GM21825 (cell line): ENCODE measurements at regions not wholly inside any gene's neighbourhood (a gene's known extent, or its start where the extent isn't known, plus 50 kb on each side); places are given as distances from the start of the nearest gene placed in this dataset.
A peak's percentile ranks its signal among the peaks of the same experiment; 100 is the strongest.

Experiments
- ATAC-seq: cut with Tn5 transposase; IDR thresholded peaks from one replicate; pipeline ENCODE4 v1.9.1; 2021; ENCODE audit warnings: mild to moderate bottlenecking, moderate library complexity; ENCODE audit not compliant: unreplicated experiment

DNA sequence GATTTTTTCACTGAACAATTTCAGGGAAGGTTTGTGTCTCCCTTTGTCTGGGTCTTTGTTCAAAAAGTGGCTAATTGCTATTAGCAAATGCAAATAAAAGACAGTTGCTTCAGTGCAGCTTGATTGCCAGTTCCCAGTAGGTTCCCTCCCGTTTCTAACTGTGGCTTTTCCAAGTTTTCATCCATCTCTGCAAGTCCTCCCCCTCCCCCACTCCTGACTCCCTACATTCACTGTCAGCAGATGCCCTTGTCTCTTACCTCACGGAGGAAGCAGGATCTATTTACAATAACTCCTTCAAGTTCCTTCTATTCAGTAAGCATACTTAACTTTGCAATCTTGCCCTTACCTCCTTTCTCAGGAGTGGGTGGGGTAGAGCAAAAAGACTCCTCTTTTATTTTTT lies 55.4 kb upstream of the SCEL start:
- no peak for ATAC-seq

DNA sequence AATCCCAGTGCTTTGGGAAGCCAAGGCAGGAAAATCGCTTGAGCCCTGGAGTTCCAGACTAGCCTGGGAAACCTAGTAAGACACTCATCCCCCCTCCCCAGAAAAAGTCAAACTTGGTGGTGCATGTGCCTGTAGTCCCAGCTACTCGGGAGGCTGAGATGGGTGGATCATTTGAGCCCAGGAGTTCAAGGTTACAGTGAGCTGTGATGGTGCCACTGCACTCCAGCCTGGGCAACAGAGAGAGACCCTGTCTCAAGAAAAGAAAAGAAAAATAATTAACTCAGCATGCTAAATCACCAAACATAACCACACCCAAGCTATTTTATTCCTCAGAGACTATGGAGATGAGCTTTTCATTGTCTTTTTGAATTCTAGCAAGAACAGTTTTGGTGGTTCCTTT lies 56.2 kb upstream of the SCEL start:
- no peak for ATAC-seq

DNA sequence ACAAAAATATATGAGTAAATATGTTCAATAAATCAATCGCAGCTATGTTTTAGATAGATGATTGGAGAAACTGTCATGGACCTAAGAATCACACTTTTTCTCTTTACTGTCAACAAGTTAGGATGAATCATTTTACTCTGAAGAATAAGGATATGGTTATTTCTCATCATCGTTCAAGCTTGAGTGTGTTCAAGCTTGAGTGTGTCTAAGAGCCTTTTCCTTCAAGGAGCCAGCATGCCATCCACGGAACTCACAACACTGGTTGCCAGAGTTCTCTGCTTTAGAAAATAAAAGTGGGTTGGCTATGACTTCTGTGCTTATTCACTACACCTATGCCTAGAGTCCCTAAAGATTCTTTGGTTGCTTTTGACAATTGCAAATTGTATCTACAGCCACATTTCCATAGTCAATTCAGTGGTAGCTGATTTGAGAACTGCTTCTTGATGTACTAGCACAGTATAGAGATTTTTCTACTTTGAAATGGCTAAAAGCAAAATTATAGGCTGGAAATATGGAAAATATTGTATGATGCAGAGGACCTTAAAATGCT lies 58.1 kb upstream of the SCEL start:
- ATAC-seq: no peak

DNA sequence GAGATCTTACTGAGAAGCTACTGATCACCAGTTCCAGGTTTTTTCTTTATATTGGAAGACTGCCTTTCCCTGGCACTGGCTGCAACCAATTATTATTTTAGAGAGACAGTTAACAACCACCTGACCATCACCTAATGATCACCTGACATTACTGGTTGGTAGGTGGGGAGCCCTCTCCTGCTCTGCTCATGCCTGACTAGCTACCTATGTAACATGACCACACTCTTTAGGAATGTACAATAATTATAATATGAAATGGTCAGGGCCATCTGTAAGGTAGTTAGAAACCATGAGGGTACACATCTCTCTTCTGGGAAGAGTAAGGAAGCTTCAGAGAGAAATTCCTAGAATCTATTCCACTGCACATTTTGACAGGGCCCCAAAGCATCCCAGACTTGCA lies 59.0 kb upstream of the SCEL start:
- no peak for ATAC-seq

DNA sequence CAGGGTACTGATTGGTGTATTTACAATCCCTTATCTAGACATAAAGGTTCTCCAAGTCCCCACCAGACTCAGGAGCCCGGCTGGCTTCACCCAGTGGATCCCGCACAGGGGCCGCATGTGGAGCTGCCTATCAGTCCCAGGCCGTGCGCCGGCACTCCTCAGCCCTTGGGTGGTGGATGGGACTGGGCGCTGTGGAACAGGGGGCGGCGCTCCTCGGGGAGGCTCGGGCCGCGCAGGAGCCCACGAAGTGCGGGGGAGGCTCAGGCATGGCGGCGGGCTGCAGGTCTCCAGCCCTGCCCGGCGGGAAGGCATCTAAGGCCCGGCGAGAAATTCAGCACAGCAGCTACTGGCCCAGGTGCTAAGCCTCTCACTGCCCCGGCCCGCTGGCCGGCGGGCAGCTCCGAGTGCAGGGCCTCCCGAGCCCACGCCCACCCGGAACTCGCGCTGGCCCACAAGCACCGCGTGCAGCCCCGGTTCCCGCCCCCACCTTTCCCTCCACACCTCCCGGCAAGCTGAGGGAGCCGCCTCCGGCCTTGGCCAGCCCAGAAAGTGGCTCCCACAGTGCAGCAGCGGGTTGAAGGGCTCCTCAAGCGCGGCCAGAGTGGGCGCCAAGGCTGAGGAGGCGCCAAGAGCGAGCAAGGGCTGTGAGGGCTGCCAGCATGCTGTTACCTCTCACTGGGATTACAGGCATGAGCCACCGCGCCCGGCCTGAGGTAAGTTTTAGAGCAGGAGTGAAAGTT lies 60.0 kb upstream of the SCEL start:
- ATAC-seq: no peak

DNA sequence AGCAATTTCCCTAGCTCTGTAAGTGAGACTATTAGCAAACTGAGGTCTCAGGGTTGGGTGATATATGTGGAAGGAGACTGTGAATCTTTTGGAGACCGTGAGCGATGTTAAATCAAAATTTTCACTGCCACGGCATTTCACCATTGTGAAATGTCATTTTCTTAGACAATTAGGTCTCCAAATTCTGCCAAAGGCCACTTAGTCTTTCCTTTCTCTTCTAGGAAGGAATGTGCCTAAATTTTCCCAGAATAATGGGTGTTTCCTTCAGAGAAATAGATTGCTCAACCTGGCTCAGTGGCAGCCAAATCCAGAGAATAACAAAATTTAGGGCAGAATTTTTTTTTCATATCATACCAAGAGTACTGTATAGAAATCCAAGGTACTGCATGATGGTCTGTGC lies 64.5 kb upstream of the SCEL start:
- ATAC-seq: no peak

DNA sequence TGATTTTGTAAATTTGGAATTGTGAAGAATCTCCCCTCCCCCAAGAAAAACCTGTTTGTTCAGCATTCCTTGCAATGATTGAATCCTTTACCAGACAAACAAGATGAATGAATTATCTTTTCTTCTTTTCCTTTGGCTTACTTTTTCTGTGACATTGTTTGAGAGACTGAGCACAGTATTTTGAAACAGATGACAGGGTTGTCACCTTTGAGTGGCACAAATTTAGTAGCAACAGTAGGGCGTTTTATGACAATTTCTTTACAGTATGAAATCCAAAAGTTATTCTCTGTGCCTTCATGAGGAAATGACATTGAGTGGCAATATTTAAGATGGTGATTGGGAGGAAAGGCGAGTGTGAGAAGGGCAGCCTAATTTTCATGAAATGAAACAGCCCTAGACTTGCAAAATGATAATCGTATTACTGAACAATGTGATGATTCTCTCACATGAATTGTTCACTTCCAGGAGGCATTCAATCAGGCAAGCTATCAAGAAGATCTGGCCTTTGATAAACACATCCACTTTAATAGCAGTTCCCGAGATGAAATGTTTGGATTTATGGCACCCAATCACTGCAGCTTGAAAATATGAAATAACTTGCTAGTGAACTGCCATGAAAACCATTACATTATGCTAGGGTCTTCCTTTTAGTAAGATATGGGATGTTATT lies 68.6 kb upstream of the SCEL start:
- no peak for ATAC-seq

DNA sequence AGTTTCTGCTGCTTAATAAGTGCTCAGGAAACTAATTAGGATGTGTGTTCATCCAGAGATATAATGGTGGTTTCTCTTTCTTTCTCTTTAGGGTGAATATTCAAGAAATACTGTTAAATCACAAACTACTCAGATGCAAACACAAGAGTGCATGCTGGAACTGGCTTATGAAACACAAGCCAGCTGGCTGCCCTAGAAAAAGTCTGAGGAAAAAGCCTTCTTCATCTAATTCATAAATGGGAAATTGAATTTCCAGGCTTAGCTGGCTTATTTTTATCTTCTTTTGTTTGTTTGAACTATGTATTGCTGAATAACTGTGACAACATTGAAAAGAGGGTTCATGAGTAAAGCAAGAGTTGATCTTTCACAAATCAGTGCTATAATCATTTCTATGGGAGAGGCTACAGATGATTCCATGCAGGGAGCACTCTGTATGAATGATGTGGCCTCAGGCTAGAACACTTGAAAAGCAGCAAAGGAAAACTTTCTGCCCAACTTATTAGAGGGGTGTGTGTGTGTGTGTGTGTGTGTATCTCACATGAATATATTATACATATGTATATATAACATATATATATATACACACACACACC lies 69.8 kb upstream of the SCEL start:
- ATAC-seq: no peak

DNA sequence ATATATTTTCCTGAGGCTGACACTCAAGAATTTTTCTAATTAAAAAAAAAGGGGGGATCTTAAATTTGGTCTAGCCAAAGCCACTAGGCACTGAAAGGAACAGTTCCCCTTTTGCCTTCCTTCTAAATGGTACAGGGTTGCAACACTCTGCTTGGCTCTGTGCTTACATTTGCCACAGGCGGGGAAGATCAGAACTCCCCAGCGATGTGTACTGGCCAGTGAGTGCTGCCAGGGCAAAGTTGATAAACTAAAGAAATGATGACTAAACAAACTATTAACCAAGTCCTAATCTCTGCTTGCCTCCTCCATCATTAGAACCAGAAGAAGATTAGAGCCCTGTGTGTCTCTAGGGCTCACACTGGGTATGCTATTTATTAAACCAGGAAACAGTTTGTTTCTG lies 75.3 kb upstream of the SCEL start:
- peak; percentile 93 for ATAC-seq

DNA sequence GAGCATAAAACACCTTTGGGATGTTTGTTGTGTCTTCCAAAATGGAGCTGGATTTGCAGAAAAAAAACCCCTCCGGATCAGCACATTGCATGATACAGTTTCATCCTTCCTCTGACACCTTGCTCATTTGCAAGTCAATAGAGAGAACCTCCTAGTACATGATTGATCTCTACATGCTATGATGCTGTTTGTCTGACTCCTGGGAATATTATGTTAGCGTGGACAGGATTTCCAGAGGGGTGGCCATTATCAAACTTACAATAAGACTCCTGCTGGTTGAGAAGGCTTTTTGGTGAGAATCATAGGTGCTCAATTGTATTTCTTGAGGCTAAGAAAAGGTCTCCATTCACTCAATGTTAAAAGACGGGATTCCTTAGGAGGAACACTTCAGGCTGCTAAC lies 75.9 kb upstream of the SCEL start:
- ATAC-seq: no peak

DNA sequence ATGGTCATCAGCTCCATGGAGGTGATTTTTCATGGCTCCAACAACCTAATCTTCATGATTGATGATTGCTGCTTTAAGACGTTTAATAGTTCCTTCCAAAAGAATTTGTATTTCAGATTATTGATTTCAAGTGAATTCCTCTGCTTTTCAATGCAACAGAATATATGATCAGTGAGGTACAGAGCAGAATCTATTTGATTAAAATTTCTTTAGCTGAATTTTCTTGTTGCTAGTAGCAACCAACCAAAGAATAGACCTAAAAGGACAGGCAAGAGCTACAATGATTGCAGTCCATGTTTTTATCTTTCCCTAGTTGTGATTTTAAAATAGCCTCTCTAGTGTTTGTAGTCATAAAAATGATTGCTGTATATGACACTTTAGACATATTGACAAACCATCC lies 76.8 kb upstream of the SCEL start:
- ATAC-seq: no peak

DNA sequence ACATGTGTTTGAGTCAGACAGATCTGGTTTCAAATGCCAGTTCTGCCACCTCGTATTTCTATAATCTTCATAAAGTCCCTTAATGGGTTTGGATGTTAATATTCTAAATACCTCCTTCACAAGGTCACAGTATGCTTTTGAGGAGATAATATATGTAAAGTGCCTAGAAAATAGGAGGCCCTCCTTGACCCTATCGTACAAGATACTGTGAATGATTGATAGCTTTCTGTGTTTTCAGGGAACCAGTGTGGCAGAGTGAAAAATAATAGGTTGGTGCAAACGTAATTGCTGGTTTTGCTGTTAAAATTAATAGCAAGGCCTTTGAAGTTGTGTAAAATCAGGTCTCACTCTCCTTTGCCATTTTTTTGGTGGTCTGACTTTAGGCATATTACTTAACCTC lies 77.5 kb upstream of the SCEL start:
- no peak for ATAC-seq

DNA sequence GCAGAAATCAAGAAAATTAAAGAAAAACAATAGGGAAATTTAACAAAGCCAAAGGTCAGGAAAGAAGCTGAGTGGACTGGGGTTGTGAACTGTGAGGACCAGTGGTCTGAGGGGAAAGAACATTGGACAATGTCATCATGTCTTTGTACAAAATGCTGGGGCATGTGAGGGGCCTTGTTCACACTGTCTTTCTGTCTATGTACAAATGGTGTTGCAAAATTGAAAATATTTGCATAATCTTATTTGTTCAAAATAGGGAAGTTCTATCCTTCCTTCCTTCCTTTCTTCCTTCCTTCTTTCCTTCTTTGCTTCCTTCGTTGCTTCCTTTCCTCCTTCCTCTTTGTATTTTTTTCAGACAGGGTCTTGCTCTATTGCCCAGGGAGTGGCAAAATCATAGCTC lies 79.2 kb upstream of the SCEL start:
- ATAC-seq: no peak

DNA sequence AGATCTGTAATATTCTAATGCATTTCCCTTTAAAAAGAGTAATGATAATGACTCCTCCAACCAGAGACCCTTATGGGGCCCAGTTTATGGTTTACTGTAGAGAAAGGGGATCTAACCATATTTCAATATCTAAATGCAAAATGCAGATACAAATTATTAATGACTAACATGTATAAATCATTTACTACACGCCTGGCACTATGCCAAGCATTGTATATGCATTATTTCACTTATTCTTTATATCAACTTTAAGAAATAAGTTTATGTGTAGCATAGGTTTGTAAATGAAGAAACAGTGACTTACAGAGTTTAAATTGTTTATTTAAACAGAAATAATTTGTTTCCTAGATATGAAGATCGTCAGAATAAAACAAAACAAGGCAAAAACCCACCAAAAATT lies 86.2 kb upstream of the SCEL start:
- ATAC-seq: no peak

DNA sequence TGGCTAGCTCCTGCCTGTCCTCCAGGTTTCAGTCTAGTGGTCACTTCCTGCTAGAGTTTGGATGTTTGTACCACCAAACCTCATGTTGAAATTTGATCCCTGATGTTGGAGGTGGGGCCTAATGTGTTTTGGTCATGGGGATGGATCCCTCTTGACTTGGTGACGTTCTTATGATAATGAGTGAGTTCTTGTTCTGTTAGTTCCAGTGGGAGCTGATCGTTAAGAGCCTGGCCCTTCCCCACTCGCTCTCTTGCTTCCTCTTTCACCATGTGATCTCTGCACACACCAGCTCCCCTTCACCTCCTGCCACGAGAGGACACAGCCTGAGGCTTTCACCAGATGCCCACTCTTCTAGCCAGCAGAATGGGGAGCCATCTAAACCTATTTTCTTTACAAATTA lies 86.8 kb upstream of the SCEL start:
- no peak for ATAC-seq

DNA sequence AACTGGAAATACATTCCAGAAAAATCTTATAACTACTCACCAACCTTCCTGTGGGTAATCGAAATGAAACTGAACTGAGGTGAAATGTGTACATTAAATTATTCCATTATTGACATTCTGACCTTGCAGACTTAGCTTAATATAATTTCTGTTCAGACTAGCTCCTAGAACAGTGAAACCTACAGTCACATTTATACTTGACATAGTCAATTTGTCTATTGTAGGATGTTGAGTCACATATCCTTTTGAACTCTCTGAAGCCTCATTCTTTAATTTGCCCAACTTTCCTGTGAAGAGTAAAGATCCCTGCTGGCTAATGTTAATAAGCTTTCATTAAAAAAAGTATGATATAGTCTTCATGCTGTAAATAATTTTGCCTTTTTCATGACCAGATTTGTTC lies 92.0 kb upstream of the SCEL start:
- ATAC-seq: no peak

DNA sequence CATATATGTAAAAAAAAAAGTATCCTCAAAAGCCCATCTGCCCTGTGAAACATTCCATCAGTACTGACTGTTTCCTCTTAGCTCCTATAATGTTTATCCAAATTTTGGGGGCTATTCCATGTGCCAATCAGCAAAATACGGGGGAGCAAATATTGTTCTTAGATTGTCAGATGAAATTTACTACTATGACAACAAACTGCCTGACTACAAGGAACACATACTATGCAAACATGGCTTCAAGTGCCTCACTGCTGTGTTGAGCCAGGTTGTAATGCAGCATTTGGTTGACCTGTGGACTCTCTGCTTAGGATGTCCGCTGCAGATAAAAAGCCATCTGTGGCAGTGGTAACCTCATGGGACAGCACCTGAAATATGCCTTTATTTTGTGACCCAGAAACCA lies 98.2 kb upstream of the SCEL start:
- ATAC-seq: no peak

DNA sequence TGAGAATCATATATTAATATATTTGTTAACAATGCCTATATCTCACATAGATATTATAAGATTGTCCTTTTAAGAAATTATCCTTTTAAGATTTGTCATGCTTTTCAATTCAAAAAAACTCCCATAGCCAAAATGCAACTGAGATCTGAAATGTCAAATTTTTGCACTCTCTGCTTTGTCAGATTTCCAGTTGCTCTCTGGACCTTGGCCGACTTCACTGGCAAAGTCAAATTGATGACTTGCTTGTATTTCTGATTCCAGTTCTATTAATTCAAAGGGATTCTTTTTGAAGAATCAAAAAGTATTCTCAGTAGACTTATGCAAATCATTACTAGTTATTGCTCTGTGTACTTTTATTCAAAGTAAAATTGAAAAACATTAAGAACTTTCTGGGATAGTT lies 101.2 kb upstream of the SCEL start:
- ATAC-seq: no peak

DNA sequence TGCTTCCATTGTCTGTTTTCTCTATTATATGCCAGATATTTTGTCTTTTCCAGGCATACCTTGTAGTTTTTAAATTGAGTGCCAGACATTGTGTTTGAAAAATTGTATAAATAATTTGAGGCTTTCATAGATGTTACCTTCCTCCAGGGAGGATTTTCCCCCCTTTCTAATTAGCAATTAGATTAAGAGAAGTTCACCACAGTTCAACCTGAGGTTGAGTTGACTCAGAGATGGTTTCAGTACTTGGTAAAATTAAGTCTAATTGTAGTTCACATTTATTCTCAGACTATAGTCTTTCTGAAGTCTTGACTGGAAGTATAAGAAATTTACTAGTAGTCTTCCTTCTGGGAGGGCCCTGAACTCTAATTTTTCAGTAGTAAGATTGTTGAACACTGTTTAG lies 104.1 kb upstream of the SCEL start:
- ATAC-seq: no peak

DNA sequence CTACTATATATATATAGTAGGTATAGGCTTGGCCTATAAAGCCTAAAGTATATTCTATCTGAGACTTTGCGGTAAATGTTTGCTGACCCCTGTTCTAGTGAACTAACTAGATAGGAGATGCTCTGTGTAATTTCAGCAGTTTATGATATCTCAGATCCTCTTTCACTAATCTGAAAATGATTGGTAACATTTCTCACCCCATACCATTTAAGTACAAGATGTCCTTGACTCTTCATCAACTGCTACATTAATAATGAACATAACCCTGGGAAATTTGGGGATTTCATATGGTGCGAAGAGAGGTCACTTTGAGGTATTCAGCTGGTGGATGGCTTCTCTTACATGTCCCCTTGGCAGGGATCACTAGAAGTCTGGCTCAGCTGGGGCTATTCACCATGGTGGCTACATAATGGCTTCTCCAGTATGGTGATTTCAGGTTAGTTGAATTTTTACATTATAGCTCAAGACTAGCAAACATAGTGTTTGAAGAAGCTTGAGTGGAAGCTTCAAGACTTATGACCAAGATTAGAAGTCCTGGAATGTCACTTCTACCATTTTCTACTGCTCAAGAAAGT lies 103.6 kb upstream of the MYCBP2 start:
- peak; percentile 32 for ATAC-seq

DNA sequence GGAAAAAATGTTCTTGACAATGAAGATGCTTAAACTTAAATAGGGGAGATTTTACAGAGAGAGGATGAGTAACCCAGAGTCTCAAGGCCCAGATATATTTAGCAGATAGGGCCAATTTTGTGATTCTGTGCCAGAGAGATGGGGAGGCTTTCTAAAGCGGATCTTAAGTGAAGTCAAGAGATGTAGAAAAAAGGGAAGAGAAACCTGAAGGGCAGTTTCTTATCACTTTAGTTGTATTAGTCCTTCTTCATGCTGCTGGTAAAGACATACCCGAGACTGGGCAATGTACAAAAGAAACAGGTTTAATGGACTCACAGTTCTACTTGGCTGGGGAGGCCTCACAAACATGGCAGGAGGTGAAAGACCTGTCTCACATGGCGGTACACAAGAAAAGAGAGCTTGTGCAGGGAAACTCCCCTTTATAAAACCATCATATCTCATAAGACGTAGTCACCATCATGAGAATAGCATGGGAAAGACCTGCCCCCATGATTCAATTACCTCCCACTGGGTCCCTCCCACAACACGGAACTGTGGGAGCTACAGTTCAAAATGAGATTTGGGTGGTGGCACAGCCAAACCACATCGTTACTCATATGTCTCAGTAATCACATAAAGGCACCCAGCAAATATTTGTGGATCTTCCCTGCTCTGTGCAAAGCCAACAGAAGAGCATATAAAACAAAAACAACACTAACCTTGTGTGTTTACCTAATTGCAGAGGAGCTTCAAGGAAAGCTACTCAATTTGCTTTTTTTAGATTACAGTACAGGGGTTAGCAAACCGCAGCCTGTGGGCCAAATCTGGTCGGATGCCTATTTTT lies 102.6 kb upstream of the MYCBP2 start:
- peak; percentile 79 for ATAC-seq
